ENCODE measurements at regions not wholly inside any gene's neighbourhood (a gene's known extent, or its start where the extent isn't known, plus 50 kb on each side); places are given as distances from the start of the nearest gene placed in this dataset.
"Not testable (repeated sequence)": the region's sequence is repeated elsewhere in the genome, so short reads cannot be mapped to it uniquely, and the experiment has no call there.

DNA sequence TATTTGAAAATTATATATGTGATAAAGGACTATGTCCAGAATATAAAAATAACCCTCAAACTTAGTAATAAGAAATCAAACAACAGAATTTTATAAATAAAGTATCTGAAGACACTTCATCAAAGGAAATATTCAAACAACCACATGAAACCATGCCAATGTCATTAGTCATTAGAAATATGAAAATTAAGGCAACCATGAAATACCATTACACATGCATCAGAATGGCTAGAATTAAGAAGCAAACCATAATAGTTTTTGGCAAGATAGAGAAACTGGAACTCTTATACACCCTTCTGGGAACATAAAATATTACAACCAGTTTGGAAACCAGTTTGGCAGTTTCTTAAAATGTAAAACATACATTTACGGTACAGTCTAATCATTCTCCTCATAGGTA, 137.2 kb upstream of the ADGRB3 start:
- Histone ChIP-seq H3K4me3 (ENCODE audit: low read length) (no peak overlapping the region), H3K4me1 (ENCODE audit: control insufficient read depth, insufficient read depth, low read length) (no peaks in the 10 kb centered on the region), H3K27ac (ENCODE audit: low read length) (no peak overlapping the region), H3K27me3 (ENCODE audit: control insufficient read depth, insufficient read depth, low read length) (no peaks in the 10 kb centered on the region), H3K36me3 (ENCODE audit: control insufficient read depth, insufficient read depth, low read length) (no peaks in the 10 kb centered on the region), H3K9me3 (ENCODE audit: control insufficient read depth, insufficient read depth, low read length) (no peaks in the 10 kb centered on the region)
- DNase-seq (ENCODE audit: low read depth, low spot score): no peak
- no CpG with 5 or more reads among the region's 1 CpG for WGBS (ENCODE audit: insufficient coverage, insufficient read length)

DNA sequence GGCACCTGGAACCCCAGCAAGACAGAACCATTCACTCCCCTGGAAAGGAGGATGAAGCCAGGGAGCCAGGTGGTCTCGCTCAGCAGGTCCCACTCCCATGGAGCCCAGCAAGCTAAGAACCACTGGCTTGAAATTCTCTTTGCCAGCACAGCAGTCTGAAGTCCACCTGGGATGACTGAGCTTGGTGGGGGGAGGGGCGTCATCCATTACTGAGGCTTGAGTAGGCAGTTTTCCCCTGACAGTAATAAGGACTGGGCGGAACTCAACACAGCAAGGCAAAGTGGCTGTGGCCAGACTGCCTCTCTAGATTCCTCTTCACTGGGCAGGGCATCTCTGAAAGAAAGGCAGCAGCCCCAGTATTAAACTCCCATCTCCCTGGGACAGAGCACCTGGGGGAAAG, 140.2 kb upstream of the ADGRB3 start:
- H3K4me1 ChIP-seq (ENCODE audit: control insufficient read depth, insufficient read depth, low read length); H3K27me3 ChIP-seq (ENCODE audit: control insufficient read depth, insufficient read depth, low read length); DNase-seq (ENCODE audit: low read depth, low spot score); H3K9me3 ChIP-seq (ENCODE audit: control insufficient read depth, insufficient read depth, low read length); H3K4me3 ChIP-seq (ENCODE audit: low read length); H3K27ac ChIP-seq (ENCODE audit: low read length); H3K36me3 ChIP-seq (ENCODE audit: control insufficient read depth, insufficient read depth, low read length): not testable (repeated sequence)
- no CpG with 5 or more reads among the region's 3 CpGs for WGBS (ENCODE audit: insufficient coverage, insufficient read length)

DNA sequence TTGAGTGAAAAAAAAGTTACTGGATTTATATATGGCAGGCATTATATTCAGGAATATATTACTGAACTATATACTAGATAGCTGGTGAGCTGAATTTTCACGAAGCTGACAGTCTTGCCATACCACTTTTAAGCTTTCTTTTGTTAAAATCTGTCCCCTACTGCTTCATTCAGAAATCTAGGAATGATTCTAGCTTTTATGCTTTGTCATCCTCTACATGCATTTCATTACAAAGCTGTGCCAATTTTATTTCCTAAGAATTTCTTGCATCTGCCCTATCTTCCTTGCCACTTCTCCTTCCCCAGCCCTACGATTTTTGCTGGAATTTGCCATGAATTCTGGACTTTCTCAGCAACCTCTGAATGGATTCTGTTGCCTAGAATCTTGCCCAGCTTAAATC, 158.5 kb upstream of the ADGRB3 start:
- Histone ChIP-seq H3K36me3 (ENCODE audit: control insufficient read depth, insufficient read depth, low read length) (no peaks in the 10 kb centered on the region), H3K27me3 (ENCODE audit: control insufficient read depth, insufficient read depth, low read length) (no peaks in the 10 kb centered on the region), H3K27ac (ENCODE audit: low read length) (no peak overlapping the region), H3K4me3 (ENCODE audit: low read length) (no peak overlapping the region), H3K9me3 (ENCODE audit: control insufficient read depth, insufficient read depth, low read length) (no peaks in the 10 kb centered on the region), H3K4me1 (ENCODE audit: control insufficient read depth, insufficient read depth, low read length) (no peaks in the 10 kb centered on the region)
- DNase-seq (ENCODE audit: low read depth, low spot score): no peak
- no CpG with 5 or more reads among the region's 2 CpGs for WGBS (ENCODE audit: insufficient coverage, insufficient read length)

DNA sequence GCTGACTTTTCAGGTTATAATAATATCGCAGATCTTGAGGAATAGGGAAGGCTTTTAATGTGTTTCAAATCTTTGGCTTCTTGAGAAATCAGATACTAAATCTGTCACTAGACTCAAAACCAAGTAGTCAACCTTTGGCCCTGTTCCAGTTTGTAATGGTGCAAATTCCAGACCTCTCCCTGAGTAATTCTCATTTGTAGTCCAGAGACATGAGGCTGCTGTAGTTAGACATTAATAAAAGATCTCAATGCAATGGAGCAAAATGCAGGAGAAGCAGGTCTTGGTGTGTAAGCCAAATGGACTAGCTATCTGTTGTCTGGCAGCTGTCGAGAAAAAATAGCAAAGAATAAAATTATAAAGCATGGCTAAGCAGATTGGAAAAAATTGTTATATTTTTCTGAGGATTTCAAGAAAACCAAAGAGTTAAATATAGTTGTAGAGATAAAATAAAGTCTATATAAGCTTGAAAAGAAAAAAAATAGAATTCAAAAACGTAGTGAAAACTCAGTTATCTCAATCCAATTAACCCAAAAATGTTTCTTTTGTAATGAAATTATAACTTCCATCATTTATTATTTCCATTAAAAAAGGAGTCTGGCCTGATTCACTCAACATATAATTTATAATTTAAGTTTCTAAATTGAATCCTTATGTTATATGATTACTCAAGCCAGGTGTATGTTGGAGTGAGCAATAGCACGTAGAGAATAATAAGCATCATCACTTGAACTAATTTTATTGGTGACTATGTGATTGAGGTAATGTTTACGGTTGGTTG, 161.5 kb upstream of the ADGRB3 start:
- H3K9me3 ChIP-seq (ENCODE audit: control insufficient read depth, insufficient read depth, low read length): no peaks in the 10 kb centered on the region
- no peaks in the 10 kb centered on the region for H3K27me3 ChIP-seq (ENCODE audit: control insufficient read depth, insufficient read depth, low read length)
- no peaks in the 10 kb centered on the region for H3K4me1 ChIP-seq (ENCODE audit: control insufficient read depth, insufficient read depth, low read length)
- no peak overlapping the region for H3K4me3 ChIP-seq (ENCODE audit: low read length)
- WGBS (ENCODE audit: insufficient coverage, insufficient read length): no CpG with 5 or more reads among the region's 5 CpGs
- no peak overlapping the region for H3K27ac ChIP-seq (ENCODE audit: low read length)
- no peak for DNase-seq (ENCODE audit: low read depth, low spot score)
- H3K36me3 ChIP-seq (ENCODE audit: control insufficient read depth, insufficient read depth, low read length): no peaks in the 10 kb centered on the region

GRCh38 chr6:68468244-68468884, 166.7 kb upstream of the ADGRB3 start:
- no peaks in the 10 kb centered on the region for H3K9me3 ChIP-seq (ENCODE audit: control insufficient read depth, insufficient read depth, low read length)
- no peaks in the 10 kb centered on the region for H3K27me3 ChIP-seq (ENCODE audit: control insufficient read depth, insufficient read depth, low read length)
- H3K27ac ChIP-seq (ENCODE audit: low read length): no peak overlapping the region
- no CpG with 5 or more reads among the region's 4 CpGs for WGBS (ENCODE audit: insufficient coverage, insufficient read length)
- H3K36me3 ChIP-seq (ENCODE audit: control insufficient read depth, insufficient read depth, low read length): no peaks in the 10 kb centered on the region
- DNase-seq (ENCODE audit: low read depth, low spot score): no peak
- no peak overlapping the region for H3K4me3 ChIP-seq (ENCODE audit: low read length)
- H3K4me1 ChIP-seq (ENCODE audit: control insufficient read depth, insufficient read depth, low read length): no peaks in the 10 kb centered on the region

DNA sequence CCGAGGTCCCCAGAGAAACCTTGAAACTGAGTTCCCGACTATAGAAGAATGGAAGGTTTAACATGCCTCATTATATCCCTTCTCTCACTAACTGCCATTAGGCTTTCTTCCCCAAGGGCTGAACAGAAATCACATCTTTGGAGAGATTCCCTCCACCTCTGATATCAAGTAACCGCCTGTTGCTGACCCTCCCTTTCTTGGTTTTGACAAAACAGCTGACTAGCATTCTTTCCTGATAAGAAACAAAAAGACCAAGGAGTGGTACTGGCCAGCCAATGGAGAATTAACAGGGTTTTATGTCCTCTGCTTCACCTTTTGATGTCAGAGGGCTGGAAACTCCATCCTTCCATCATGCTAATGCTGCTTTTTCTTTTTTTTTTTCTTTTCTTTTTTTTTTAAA, 176.6 kb upstream of the ADGRB3 start:
- no peaks in the 10 kb centered on the region for H3K36me3 ChIP-seq (ENCODE audit: control insufficient read depth, insufficient read depth, low read length)
- DNase-seq (ENCODE audit: low read depth, low spot score): no peak

DNA sequence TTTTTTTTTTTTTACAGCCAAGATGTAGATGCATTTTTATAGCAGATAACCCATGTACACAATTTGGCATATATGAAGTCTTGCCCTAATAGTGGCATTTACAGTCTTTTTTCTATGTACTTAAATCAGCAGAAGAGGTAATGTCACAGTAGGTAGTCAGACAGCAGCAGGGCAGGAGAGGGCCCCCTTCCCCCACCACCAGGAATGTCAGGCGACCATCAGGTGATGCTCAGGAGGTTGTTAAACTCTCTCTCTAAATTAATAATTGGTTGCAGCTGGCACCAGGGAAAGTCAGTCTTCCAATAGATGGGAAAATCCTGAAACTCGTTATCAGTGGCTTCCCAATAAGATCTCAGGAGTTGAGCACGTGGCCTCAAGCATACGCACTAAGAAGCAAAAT, 188.0 kb upstream of the ADGRB3 start:
- DNase-seq (ENCODE audit: low read depth, low spot score): no peak
- H3K4me1 ChIP-seq (ENCODE audit: control insufficient read depth, insufficient read depth, low read length): no peaks in the 10 kb centered on the region
- H3K27ac ChIP-seq (ENCODE audit: low read length): no peak overlapping the region
- H3K9me3 ChIP-seq (ENCODE audit: control insufficient read depth, insufficient read depth, low read length): no peaks in the 10 kb centered on the region
- H3K4me3 ChIP-seq (ENCODE audit: low read length): no peak overlapping the region
- H3K36me3 ChIP-seq (ENCODE audit: control insufficient read depth, insufficient read depth, low read length): no peaks in the 10 kb centered on the region
- WGBS (ENCODE audit: insufficient coverage, insufficient read length): no CpG with 5 or more reads among the region's 4 CpGs
- no peaks in the 10 kb centered on the region for H3K27me3 ChIP-seq (ENCODE audit: control insufficient read depth, insufficient read depth, low read length)

More for the DNA sequence above, 176.6 kb upstream of the ADGRB3 start:
- no CpG with 5 or more reads among the region's 3 CpGs for WGBS (ENCODE audit: insufficient coverage, insufficient read length)
- Histone ChIP-seq H3K4me3 (ENCODE audit: low read length) (no peak overlapping the region), H3K27ac (ENCODE audit: low read length) (no peak overlapping the region), H3K27me3 (ENCODE audit: control insufficient read depth, insufficient read depth, low read length) (no peaks in the 10 kb centered on the region), H3K4me1 (ENCODE audit: control insufficient read depth, insufficient read depth, low read length) (no peaks in the 10 kb centered on the region), H3K9me3 (ENCODE audit: control insufficient read depth, insufficient read depth, low read length) (no peaks in the 10 kb centered on the region)

DNA sequence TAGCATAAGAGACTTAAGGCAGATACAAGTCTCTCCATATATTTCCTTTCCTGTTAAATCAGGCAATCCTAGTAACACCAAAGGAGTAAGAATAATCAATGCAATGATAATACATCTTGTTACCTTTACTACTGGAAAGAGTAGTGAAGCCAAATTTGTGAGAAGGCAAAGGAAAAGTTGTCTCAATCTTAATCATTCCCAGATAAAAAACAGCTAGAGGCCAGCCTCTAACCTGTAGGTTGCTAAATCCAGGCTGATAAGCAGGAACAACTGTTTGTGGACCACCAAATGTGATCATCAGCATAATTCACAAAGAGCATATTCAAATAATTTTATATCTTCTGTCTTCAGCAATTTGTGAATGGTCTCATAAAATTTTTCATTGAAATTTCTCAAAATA, 189.2 kb upstream of the ADGRB3 start:
- no peaks in the 10 kb centered on the region for H3K27me3 ChIP-seq (ENCODE audit: control insufficient read depth, insufficient read depth, low read length)
- no peaks in the 10 kb centered on the region for H3K9me3 ChIP-seq (ENCODE audit: control insufficient read depth, insufficient read depth, low read length)
- no peak for DNase-seq (ENCODE audit: low read depth, low spot score)
- no peak overlapping the region for H3K4me3 ChIP-seq (ENCODE audit: low read length)
- no peak overlapping the region for H3K27ac ChIP-seq (ENCODE audit: low read length)
- no peaks in the 10 kb centered on the region for H3K4me1 ChIP-seq (ENCODE audit: control insufficient read depth, insufficient read depth, low read length)
- H3K36me3 ChIP-seq (ENCODE audit: control insufficient read depth, insufficient read depth, low read length): no peaks in the 10 kb centered on the region

DNA sequence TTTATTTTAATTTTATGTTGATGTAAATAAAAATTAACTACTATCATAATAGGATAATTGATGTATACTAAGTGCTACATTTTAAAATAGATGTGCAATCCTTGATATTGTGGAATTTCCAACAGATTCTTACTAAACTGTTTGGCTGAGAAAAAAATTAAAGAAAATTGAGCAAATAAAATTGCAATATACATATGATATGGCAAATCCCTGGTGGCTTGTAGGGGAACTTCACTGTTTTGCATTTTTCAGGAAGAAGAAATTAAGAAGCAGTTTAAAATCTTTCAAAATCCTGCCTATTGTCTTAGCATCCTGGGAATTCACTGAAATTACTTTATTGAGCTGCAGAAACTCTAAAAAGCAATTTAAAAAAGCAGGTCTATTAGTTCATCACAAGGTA, 191.4 kb upstream of the ADGRB3 start:
- H3K27me3 ChIP-seq (ENCODE audit: control insufficient read depth, insufficient read depth, low read length): no peaks in the 10 kb centered on the region
- DNase-seq (ENCODE audit: low read depth, low spot score): no peak
- no peaks in the 10 kb centered on the region for H3K36me3 ChIP-seq (ENCODE audit: control insufficient read depth, insufficient read depth, low read length)
- H3K4me3 ChIP-seq (ENCODE audit: low read length): no peak overlapping the region
- no peak overlapping the region for H3K27ac ChIP-seq (ENCODE audit: low read length)
- H3K9me3 ChIP-seq (ENCODE audit: control insufficient read depth, insufficient read depth, low read length): no peaks in the 10 kb centered on the region
- no peaks in the 10 kb centered on the region for H3K4me1 ChIP-seq (ENCODE audit: control insufficient read depth, insufficient read depth, low read length)

GRCh38 chr6:68427630-68428029, 207.5 kb upstream of the ADGRB3 start:
- Histone ChIP-seq H3K27me3 (ENCODE audit: control insufficient read depth, insufficient read depth, low read length) (no peaks in the 10 kb centered on the region), H3K36me3 (ENCODE audit: control insufficient read depth, insufficient read depth, low read length) (no peaks in the 10 kb centered on the region), H3K4me1 (ENCODE audit: control insufficient read depth, insufficient read depth, low read length) (no peaks in the 10 kb centered on the region), H3K27ac (ENCODE audit: low read length) (no peak overlapping the region), H3K4me3 (ENCODE audit: low read length) (no peak overlapping the region), H3K9me3 (ENCODE audit: control insufficient read depth, insufficient read depth, low read length) (no peaks in the 10 kb centered on the region)
- no peak for DNase-seq (ENCODE audit: low read depth, low spot score)

GRCh38 chr6:68410021-68410420, 225.1 kb upstream of the ADGRB3 start:
- WGBS (ENCODE audit: insufficient coverage, insufficient read length): no CpG with 5 or more reads among the region's 2 CpGs
- H3K9me3 ChIP-seq (ENCODE audit: control insufficient read depth, insufficient read depth, low read length): no peaks in the 10 kb centered on the region
- H3K36me3 ChIP-seq (ENCODE audit: control insufficient read depth, insufficient read depth, low read length): no peaks in the 10 kb centered on the region
- H3K4me1 ChIP-seq (ENCODE audit: control insufficient read depth, insufficient read depth, low read length): no peaks in the 10 kb centered on the region
- no peaks in the 10 kb centered on the region for H3K27me3 ChIP-seq (ENCODE audit: control insufficient read depth, insufficient read depth, low read length)
- no peak overlapping the region for H3K27ac ChIP-seq (ENCODE audit: low read length)
- no peak for DNase-seq (ENCODE audit: low read depth, low spot score)
- H3K4me3 ChIP-seq (ENCODE audit: low read length): no peak overlapping the region

All from iPS DF 6.9 (cell line).